ENCODE measurements at regions not wholly inside any gene's neighbourhood (a gene's known extent, or its start where the extent isn't known, plus 50 kb on each side); places are given as distances from the start of the nearest gene placed in this dataset.

- TF ChIP-seq CTCF (IDR thresholded peaks at IDR 0.05 in 8 of 11, conservative IDR thresholded peaks at IDR 0.05 in 3 of 11) = no peak
- no peak for TF ChIP-seq POLR2A (IDR thresholded peaks at IDR 0.05)
Measured at GRCh38 chr5:93165559-93165958, 415.5 kb downstream of the NR2F1-AS1 start.

Measured in spleen (tissue), 7 donors.